ENCODE measurements at regions not wholly inside any gene's neighbourhood (a gene's known extent, or its start where the extent isn't known, plus 50 kb on each side); places are given as distances from the start of the nearest gene placed in this dataset.
"Not testable (repeated sequence)": the region's sequence is repeated elsewhere in the genome, so short reads cannot be mapped to it uniquely, and the experiment has no call there.

GRCh38 chr20:40634891-40635290 is 54.1 kb downstream of the MAFB start:
- DNase-seq (ENCODE audit: low spot score) = no peak

GRCh38 chr20:40633123-40633850 is 55.7 kb downstream of the MAFB start:
- DNase-seq (ENCODE audit: low spot score) = no peak

DNA sequence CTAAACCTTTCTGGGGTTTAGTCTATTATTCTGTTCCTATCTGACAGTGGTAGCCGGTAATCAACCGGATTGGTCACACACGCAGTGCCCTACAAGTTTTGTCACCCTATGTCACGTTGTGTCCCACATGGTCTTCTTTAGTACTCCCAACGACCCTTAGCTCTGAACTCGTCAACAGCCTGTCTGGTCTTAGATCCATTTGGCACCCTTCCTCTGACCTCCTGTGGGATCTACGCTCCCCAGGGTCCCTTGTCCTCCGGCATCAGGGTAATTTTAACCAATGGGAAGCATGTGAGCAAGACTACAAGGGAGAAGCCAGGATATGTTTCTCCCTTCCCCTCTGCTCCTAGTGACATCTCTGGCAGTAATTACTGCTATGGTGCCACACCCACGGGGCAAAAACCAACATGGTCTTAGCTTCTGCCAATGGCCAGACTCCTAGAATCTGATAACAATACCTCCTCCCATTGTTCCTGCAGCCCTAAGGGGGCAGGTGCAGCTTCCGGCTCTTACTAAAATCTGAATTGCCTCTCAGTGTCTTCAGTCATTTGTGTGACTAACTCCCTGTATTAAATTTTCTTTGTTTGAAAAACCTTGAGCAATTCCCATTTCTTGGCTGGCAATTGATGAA is 56.6 kb downstream of the MAFB start:
- no peak for DNase-seq (ENCODE audit: low spot score)

GRCh38 chr20:40631119-40631631 is 57.9 kb downstream of the MAFB start:
- no peak for DNase-seq (ENCODE audit: low spot score)

- no peak for DNase-seq (ENCODE audit: low spot score)
Measured at GRCh38 chr20:40630713-40631112, 58.3 kb downstream of the MAFB start.

DNA sequence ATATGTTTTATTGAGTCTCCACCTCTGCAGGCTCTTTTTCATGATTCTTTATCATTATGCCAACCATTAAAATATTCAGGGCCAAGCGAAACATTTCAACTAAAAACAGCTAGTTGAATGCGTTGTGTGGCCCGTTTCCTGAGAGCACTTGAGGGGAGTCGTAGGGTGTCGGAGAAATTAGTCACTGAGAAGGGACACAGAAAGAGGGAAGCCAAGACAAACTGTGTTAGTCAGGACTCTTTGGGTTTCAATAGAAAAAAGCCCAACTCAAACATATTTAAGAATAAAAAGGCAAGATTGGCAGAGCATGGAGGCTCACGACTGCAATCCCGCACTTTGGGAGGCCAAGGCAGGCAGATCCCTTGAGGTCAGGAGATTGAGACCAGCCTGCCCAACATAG is 58.9 kb downstream of the MAFB start:
- no peak for DNase-seq (ENCODE audit: low spot score)

DNA sequence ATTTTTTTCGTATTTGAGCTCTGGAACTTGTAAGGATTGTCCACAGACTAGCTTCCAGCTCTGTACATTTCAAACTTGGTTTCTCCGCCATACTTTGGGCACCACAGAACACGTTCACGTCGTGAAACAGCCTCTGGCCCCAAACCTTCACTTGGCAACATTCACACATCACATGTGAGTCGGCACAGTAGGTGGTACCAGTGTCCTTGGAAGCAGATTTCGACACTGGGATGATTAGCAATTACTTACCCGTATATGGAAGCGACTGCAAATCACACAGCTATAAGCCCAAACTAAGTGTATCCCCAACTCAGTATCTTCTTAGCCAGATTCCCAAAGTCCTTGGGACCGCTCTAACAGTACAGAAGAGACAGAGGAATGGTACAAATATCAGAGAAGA is 60.2 kb downstream of the MAFB start:
- no peak for DNase-seq (ENCODE audit: low spot score)

GRCh38 chr20:40619053-40619452 is 70.0 kb downstream of the MAFB start:
- not testable (repeated sequence) for DNase-seq (ENCODE audit: low spot score)

DNA sequence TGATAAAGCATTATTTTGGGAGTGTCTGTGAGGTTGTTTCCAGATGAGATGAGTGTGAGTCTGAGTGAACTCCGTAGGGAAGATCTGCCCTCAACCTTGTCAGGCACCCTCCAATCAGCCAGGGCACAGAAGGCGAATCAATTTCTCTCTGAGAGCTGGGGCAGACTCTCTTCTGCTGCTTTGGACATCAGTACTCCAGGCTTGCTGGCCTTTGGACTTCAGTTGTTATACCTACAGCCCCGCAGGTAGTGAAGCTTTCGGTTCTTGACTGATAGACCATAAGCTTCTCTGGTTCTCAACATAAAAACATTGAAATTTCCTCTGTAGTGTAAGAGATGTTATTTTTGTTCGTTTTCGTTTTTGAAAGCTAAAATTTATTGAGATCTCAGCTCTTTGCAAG is 71.4 kb downstream of the MAFB start:
- DNase-seq (ENCODE audit: low spot score) = no peak

DNA sequence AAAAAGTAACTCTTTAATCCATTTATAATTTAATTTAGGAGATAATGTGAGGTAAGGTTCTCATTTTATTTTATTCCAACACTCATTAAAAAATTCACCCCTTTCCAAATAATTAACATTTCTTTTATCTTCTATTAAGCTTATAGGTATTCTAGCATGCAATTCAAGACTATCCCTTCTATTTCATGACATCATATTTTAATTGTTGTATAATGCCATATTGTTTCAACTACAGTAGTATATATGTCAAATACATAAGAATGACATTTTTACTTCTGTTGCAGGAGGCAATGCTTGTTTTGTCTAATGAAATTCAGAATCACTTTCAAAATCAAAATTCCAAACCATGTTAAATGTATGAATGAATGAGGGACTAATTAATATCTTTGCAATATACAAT is 76.2 kb downstream of the MAFB start:
- no peak for DNase-seq (ENCODE audit: low spot score)

- no peak for DNase-seq (ENCODE audit: low spot score)
Measured at GRCh38 chr20:40612247-40612646, 76.8 kb downstream of the MAFB start.

DNA sequence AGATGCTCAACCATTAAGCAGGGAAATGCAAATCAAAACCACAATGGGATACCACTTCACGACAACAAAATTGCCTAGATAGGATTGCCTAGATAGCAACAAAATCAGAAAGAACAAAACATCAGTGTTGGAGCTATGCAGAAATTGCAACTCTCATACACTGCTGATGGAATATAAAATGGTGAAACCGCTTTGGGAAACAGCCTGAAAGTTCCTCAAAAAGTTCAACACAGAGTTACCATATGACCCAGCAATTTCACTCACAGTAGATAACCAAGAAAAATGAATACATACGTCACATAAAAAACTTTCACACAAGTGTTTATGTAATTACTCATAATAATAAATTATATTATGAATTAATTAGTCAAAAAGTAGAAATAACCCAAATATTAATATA is 78.3 kb downstream of the MAFB start:
- DNase-seq (ENCODE audit: low spot score) = no peak

GRCh38 chr20:40607927-40608326 is 81.1 kb downstream of the MAFB start:
- no peak for DNase-seq (ENCODE audit: low spot score)

DNA sequence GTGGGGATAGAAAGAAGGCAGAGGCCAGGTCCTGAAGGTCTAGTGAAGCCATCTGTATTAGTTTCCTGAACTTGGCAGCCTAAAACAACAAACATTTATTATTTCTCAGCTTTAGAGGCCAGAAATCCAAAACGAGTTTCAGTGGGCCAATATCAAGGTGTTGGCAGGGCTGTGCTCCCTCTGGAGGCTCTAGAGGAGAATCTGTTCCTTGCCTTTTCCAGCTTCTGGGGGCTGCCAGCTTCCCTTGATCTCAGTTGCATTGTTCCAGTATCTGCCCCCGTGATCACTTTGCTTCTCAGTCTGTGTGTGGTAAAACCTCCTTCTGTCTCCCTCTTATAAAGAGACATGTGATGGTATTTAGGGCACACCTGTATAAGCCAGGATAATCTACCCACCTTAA is 82.4 kb downstream of the MAFB start:
- DNase-seq (ENCODE audit: low spot score) = no peak

DNA sequence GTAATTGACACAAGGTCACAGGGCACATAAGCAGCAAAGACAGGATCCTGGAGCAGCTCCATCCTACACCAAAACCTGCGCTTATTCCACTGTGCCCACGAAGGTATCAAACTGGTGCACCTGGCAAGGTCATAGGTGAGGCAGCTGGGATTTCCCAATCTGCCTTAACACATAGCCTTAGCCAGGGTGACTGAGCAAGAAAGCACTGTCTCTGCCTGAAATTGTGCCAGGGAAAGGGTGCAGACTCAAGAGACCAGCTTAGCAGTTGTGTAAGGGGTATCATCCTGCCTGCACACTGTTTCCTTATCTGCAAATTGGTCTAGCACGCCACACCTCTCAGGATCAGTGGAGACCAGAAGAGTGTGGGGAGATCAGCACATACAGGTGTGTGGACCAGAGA is 82.8 kb downstream of the MAFB start:
- no peak for DNase-seq (ENCODE audit: low spot score)

DNA sequence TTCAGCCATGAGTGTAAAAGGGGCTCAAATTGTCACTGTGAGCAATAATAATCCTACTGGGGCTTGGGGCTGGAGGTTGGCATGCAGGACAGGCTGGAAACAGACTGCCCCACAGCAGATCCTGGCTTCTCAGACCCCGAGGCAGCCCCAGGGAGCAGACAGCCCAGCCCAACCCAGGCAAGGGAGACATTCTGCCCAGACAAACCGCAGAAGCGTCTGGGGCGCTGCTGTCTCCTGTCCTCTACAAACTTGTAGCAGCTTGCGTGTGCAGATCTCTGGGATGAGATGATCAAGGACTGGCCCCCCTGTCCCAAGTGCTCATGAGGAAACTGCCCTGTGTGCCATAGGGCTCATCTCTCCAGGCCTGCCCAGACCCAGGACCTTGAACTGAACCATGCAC is 84.6 kb downstream of the MAFB start:
- no peak for DNase-seq (ENCODE audit: low spot score)

GRCh38 chr20:40603057-40603651 is 85.9 kb downstream of the MAFB start:
- DNase-seq (ENCODE audit: low spot score) = no peak

DNA sequence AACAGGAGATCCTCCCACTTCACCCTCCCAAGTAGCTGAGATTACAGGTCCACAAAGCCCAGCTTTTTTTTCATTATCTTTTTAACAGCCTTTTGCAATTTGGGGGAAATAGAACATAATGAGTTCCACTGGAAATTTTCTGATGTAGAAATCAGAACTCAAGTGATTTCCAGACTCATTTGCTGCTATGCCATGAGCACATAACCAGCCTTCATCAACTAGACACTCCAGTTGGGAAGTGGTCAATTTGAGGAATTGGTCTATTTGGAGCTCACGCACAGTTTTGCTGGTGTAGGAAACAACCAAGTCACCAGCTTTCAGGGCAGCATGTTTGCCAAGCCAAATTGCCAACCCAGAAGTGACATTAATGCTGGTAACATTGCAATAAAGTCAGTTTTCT is 86.7 kb downstream of the MAFB start:
- no peak for DNase-seq (ENCODE audit: low spot score)

- DNase-seq (ENCODE audit: low spot score) = no peak
Measured at GRCh38 chr20:40600441-40601219, 88.4 kb downstream of the MAFB start.

GRCh38 chr20:40599987-40600386 is 89.0 kb downstream of the MAFB start:
- DNase-seq (ENCODE audit: low spot score) = no peak

DNA sequence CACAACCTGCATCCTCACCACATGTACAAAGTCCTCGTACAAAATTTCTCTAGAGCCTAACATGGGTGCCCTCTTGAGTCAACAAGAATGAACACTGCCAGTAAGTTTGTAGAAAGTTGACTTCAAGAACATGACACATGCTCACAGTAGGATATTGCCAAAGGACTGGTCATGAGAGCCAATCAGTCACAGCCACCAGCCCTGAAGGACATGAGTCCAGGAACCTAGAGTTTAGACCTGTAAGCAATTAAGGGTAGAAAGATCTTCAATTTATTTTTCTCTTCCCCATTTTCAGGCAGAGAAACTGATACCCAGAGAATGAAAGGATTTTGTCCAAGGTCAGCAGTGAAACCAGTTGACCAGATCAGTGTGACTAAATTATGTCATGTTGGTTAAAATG is 96.1 kb downstream of the MAFB start:
- DNase-seq (ENCODE audit: low spot score) = no peak

DNA sequence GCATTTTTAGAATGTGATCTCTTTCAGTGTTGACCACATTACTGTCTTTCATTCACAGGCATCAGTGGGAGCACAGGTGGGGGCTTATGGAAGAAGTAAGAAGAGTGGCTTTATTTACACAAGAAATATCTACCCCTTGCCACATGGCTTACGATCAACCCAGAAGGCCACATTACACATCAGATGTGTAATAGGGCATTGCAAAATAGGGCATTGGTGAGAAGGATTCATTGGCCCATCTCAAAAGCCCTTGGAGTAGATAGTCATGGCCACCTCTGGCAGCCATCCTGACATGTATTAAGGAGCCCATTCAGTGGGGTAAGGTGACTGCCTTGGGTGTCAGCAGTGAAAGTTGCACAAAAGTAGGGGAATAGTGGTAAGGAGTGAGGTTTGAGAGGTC is 97.5 kb downstream of the MAFB start:
- DNase-seq (ENCODE audit: low spot score) = no peak

DNA sequence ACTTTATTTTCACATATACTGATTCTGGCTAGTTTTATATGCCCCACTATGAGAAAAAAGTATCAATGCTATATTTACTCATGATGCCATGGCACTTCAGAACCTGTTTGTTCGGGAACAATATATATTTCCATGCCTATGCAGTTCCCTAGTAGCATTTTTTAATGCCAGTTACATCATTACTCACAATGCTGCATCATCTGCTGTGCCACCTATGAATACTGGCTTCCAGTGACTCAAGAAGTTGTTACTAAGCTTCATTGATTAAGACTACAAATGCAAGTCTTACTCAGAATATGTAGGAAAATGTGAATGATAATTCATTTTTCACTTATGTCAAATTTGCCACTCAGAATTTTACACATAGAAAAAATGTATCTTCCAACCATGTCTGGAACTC is 97.9 kb downstream of the MAFB start:
- DNase-seq (ENCODE audit: low spot score) = no peak
